ENCODE measurements at regions not wholly inside any gene's neighbourhood (a gene's known extent, or its start where the extent isn't known, plus 50 kb on each side); places are given as distances from the start of the nearest gene placed in this dataset.

GRCh38 chr4:125486351-125486750 lies 171.6 kb downstream of the FAT4 start:
- TF ChIP-seq CTCF (conservative IDR thresholded peaks at IDR 0.05 in 1 of 2, IDR thresholded peaks at IDR 0.05 in 1 of 2; ENCODE audit: low read depth in 1 of 2, low read length in 2 of 2) (no peak), EZH2 (IDR thresholded peaks at IDR 0.05; ENCODE audit: low read length, missing control alignments) (no peak)

All from fibroblast of lung (primary cell).